ENCODE measurements at regions not wholly inside any gene's neighbourhood (a gene's known extent, or its start where the extent isn't known, plus 50 kb on each side); places are given as distances from the start of the nearest gene placed in this dataset.

DNA sequence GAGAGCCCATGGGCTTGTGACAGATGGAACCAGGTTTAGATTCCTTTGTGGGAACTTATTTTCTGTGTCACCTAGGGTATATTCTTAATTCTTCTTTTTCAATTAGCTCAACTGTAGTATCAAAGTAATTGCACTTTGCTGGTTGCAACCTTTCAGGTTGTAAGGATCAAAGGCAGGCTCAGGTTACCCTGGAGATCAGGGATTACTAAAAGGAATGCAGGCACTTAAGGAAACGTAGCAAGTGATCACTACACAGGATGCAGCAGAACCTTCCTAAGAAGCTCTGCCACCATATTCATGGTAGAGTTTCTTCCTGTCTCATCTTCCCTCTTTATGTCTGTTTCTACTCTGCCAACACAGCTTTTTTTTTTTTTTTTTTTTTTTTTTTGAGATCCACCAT, 133.2 kb upstream of the JAG1 start:
- H3K27ac ChIP-seq, result no peak overlapping the region
- CTCF ChIA-PET, result interaction anchor here (0.7 kb wide), 1 partner anchor 143 kb away, joined by 15 read pairs; no protein-coding TSS in a partner anchor
- DNase-seq, result no peak
- H3F3A ChIP-seq (ENCODE audit: insufficient read depth, low read depth), result no peaks in the 10 kb centered on the region
- H3K79me2 ChIP-seq (ENCODE audit: low read depth), result no peaks in the 10 kb centered on the region
- H3K4me1 ChIP-seq (replicated peaks; ENCODE audit: insufficient read depth), result no peaks in the 10 kb centered on the region
- no peak overlapping the region for H2AFZ ChIP-seq
- BruUV-seq (replicated peaks), result no TSS peak
- TF ChIP-seq EZH2 (IDR thresholded peaks at IDR 0.05; ENCODE audit: low read depth), result no peak
- no peak for TF ChIP-seq CTCF (conservative IDR thresholded peaks at IDR 0.05)
- H3K9me3 ChIP-seq (ENCODE audit: insufficient read depth, low read depth), result no peaks in the 10 kb centered on the region
- H3K27me3 ChIP-seq (ENCODE audit: insufficient read depth, low read depth), result no peaks in the 10 kb centered on the region
- POLR2A ChIA-PET (ENCODE audit: unreplicated experiment), result no interaction called here
- H3K36me3 ChIP-seq (ENCODE audit: low read depth), result no peaks in the 10 kb centered on the region
- no peak overlapping the region for H3K4me2 ChIP-seq
- H3K4me3 ChIP-seq, result no peak overlapping the region
- intact Hi-C loops (cut with micrococcal nuclease; ENCODE audit: unreplicated experiment), result loop anchor here (10.0 kb wide), 1 partner anchor 62 kb away; no protein-coding TSS in a partner anchor
- no peaks in the 10 kb centered on the region for H3K9me2 ChIP-seq (ENCODE audit: insufficient read depth)
- no peaks in the 10 kb centered on the region for H4K20me1 ChIP-seq (ENCODE audit: insufficient read depth)

DNA sequence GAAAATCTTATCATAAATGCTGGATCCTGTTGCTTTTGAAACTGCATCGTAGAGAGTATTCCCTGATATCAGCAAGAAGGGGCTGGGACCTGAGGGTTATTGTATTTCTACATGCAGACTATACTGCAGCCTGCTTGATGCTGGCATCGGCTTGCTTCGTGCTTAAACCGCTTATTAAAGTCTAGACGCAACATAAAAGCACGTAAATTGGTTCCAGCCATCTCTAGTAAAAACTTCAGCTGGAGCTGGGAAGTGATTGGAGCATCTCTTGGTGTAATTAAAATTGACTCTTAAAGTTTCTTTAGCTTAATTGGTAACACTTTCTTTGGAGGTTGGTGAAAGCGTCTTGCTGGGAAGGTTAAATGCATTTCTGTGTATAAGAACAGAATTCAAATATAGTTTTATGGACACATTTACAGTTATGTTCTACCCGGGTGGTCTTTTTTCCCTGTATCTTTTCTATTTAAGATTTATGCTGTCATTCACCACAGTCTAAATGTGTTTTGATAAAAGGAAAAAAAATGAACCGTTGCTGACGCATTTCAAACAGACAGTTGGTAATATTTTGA, 139.0 kb upstream of the JAG1 start:
- Histone ChIP-seq H3K36me3 (ENCODE audit: low read depth) (no peaks in the 10 kb centered on the region), H3K79me2 (ENCODE audit: low read depth) (no peaks in the 10 kb centered on the region), H3K4me2 (no peak overlapping the region), H3K27ac (no peak overlapping the region), H3F3A (ENCODE audit: insufficient read depth, low read depth) (no peaks in the 10 kb centered on the region), H3K9me2 (ENCODE audit: insufficient read depth) (no peaks in the 10 kb centered on the region), H2AFZ (no peak overlapping the region), H3K4me1 (replicated peaks; ENCODE audit: insufficient read depth) (no peaks in the 10 kb centered on the region), H3K9me3 (ENCODE audit: insufficient read depth, low read depth) (no peaks in the 10 kb centered on the region), H4K20me1 (ENCODE audit: insufficient read depth) (no peaks in the 10 kb centered on the region), H3K27me3 (ENCODE audit: insufficient read depth, low read depth) (no peaks in the 10 kb centered on the region), H3K4me3 (no peak overlapping the region)
- CTCF ChIA-PET, result no interaction called here
- DNase-seq, result no peak
- intact Hi-C loops (cut with micrococcal nuclease; ENCODE audit: unreplicated experiment), result no loop called here
- BruUV-seq (replicated peaks), result no TSS peak
- TF ChIP-seq CTCF (conservative IDR thresholded peaks at IDR 0.05) (no peak), EZH2 (IDR thresholded peaks at IDR 0.05; ENCODE audit: low read depth) (no peak)
- POLR2A ChIA-PET (ENCODE audit: unreplicated experiment), result no interaction called here

GRCh38 chr20:10823585-10823984, 149.8 kb upstream of the JAG1 start:
- Histone ChIP-seq H3F3A (ENCODE audit: insufficient read depth, low read depth) (no peaks in the 10 kb centered on the region), H3K27me3 (ENCODE audit: insufficient read depth, low read depth) (no peaks in the 10 kb centered on the region), H3K9me3 (ENCODE audit: insufficient read depth, low read depth) (peaks cover 5% of the 10 kb centered on the region; the same call in 1 of the 2 replicates), H3K36me3 (ENCODE audit: low read depth) (no peaks in the 10 kb centered on the region), H3K27ac (no peak overlapping the region), H3K4me3 (no peak overlapping the region), H2AFZ (no peak overlapping the region), H3K4me2 (no peak overlapping the region), H3K9me2 (ENCODE audit: insufficient read depth) (no peaks in the 10 kb centered on the region), H4K20me1 (ENCODE audit: insufficient read depth) (no peaks in the 10 kb centered on the region), H3K79me2 (ENCODE audit: low read depth) (no peaks in the 10 kb centered on the region), H3K4me1 (replicated peaks; ENCODE audit: insufficient read depth) (no peaks in the 10 kb centered on the region)
- ChIA-PET POLR2A (ENCODE audit: unreplicated experiment) (interaction anchor here (0.7 kb wide), 1 partner anchor 149 kb away, joined by 4 read pairs; no protein-coding TSS in a partner anchor), CTCF (no interaction called here)
- intact Hi-C loops (cut with micrococcal nuclease; ENCODE audit: unreplicated experiment), result no loop called here
- DNase-seq, result no peak
- BruUV-seq (replicated peaks), result no TSS peak
- no peak for TF ChIP-seq EZH2 (IDR thresholded peaks at IDR 0.05; ENCODE audit: low read depth)
